Suprapubic skin (tissue), 4 donors: ENCODE measurements at regions not wholly inside any gene's neighbourhood (a gene's known extent, or its start where the extent isn't known, plus 50 kb on each side); places are given as distances from the start of the nearest gene placed in this dataset.

Experiments
- DNase-seq, 2 donors: peaks; one replicate each; pipeline ENCODE4 v3.0.0-alpha.2; 2019; ENCODE audit warnings: low spot score in 2 of 2
- H3K27ac ChIP-seq: fragments of 200-600 bp; sonication (generic); one replicate; pipeline ENCODE4 v1.5.1; 2019
- H3K27me3 ChIP-seq: fragments of 200-600 bp; sonication (generic); one replicate; pipeline ENCODE4 v1.5.1; 2019
- H3K36me3 ChIP-seq: fragments of 200-600 bp; sonication (generic); one replicate; pipeline ENCODE4 v1.5.1; 2019
- H3K4me1 ChIP-seq: fragments of 200-600 bp; sonication (generic); one replicate; pipeline ENCODE4 v1.5.1; 2019
- H3K4me3 ChIP-seq: fragments of 200-600 bp; sonication (generic); one replicate; pipeline ENCODE4 v1.5.1; 2019; ENCODE audit warnings: mild to moderate bottlenecking
- H3K9me3 ChIP-seq: fragments of 200-600 bp; sonication (generic); one replicate; pipeline ENCODE4 v1.5.1; 2019
- EP300 ChIP-seq: sonication (generic); formaldehyde crosslinking; IDR thresholded peaks from one replicate; pipeline ENCODE4 v1.6.1; 2017; ENCODE audit warnings: antibody characterized with exemption
- POLR2A ChIP-seq, 2 donors: fragments of 450-650 bp; IDR thresholded peaks; one replicate each; pipeline ENCODE4 v1.6.1; 2017; ENCODE audit warnings: antibody characterized with exemption in 2 of 2, mild to moderate bottlenecking in 2 of 2, moderate library complexity in 2 of 2
- POLR2AphosphoS5 ChIP-seq, 3 donors: sonication (generic); formaldehyde crosslinking; IDR thresholded peaks; one replicate each; pipeline ENCODE4 v1.6.1; 2017; ENCODE audit warnings: antibody characterized with exemption in 3 of 3
- WGBS: methylation state at CpG from one replicate; pipeline ENCODE4 v1.1.5; 2018; 5-methylcytosine and 5-hydroxymethylcytosine counted together
- TF ChIP-seq, protein P1 (sequence below), 2 donors: fragments of 200-600 bp in 1 of 2; fragments of 450-650 bp in 1 of 2; sonication (generic) in 1 of 2; IDR thresholded peaks; one replicate each; pipeline ENCODE4 v1.5.1; 2016 to 2019; ENCODE audit warnings: antibody characterized with exemption in 2 of 2, mild to moderate bottlenecking in 1 of 2, moderate library complexity in 1 of 2

DNA sequence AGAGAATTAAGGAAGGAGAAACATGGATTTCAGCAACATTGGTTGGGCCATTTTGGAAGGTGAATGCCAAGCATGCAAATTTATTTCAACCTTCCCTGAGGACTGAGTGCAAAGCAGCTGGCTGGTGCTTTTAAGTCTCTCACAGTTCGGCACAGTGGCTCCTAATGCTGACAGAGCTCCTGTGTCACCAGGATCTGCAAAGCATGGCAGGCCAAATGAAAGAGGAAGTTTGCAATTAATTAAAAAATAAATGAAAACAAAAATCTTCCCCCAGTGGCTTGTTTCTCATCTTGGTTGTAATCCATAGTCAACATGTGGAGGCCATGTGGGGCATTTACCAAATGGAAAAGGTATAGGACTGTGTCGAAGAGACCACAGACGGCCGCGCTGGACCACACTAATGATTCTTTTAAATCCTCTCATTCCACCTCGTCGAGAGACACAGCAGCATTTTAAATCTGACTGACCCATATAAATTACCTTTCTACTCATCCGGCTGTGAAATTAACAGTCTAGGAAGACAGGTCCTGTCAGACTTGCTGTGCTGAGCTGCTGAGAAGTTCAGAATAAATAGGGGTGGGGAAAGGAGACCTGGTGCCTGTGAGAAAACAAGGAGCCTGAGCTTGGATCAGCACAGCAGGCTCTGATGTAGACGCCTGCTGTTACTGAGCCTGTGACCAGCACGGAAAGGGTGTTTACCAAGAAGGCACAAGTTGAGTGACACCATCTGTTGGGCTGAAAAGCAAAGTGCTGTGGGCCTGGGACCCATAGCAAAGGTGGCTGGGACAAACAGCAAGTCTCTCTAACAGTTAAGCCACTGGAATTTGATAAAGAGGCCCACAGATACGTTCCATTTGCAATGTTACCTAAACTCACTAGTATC is 136.0 kb upstream of the COL1A2 start:
- 52% methylated on average over 11 of the region's 11 CpGs for WGBS
- no peak for DNase-seq
- H3K36me3 ChIP-seq: no peaks in the 10 kb centered on the region
- H3K27ac ChIP-seq: no peak overlapping the region
- H3K27me3 ChIP-seq: no peaks in the 10 kb centered on the region
- TF ChIP-seq EP300 (no peak), POLR2AphosphoS5 (IDR thresholded peaks at IDR 0.05) (no peak), POLR2A (IDR thresholded peaks at IDR 0.05) (no peak)
- TF ChIP-seq, protein P1, sequence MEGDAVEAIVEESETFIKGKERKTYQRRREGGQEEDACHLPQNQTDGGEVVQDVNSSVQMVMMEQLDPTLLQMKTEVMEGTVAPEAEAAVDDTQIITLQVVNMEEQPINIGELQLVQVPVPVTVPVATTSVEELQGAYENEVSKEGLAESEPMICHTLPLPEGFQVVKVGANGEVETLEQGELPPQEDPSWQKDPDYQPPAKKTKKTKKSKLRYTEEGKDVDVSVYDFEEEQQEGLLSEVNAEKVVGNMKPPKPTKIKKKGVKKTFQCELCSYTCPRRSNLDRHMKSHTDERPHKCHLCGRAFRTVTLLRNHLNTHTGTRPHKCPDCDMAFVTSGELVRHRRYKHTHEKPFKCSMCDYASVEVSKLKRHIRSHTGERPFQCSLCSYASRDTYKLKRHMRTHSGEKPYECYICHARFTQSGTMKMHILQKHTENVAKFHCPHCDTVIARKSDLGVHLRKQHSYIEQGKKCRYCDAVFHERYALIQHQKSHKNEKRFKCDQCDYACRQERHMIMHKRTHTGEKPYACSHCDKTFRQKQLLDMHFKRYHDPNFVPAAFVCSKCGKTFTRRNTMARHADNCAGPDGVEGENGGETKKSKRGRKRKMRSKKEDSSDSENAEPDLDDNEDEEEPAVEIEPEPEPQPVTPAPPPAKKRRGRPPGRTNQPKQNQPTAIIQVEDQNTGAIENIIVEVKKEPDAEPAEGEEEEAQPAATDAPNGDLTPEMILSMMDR (IDR thresholded peaks at IDR 0.05): no peak
- H3K4me3 ChIP-seq: no peak overlapping the region
- peaks cover 5% of the 10 kb centered on the region for H3K4me1 ChIP-seq
- H3K9me3 ChIP-seq: no peaks in the 10 kb centered on the region

DNA sequence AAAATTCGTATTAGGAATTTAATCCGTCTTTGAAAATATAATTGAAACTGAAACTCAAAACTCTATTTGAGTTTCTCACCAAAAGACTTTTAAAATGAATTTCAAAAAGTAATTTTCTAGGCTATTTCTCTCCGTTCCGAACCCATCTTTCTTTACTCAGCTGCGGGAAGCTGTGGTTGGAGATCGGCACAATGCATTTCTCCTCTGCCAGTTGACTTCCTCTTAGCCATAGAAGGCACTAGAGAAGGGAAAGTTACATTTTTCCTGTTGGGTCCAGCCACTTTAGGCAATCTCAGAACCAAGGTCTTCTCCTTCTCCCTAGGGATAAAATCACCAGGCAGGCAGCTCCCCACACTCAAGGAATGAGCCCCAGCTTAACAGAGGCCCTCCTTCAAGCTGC is 133.6 kb upstream of the COL1A2 start:
- no peak for DNase-seq
- Histone ChIP-seq H3K36me3 (no peaks in the 10 kb centered on the region), H3K4me1 (peaks cover 5% of the 10 kb centered on the region), H3K4me3 (no peak overlapping the region), H3K27ac (no peak overlapping the region), H3K27me3 (no peaks in the 10 kb centered on the region), H3K9me3 (no peaks in the 10 kb centered on the region)
- WGBS: 88% methylated on average over 6 of the region's 6 CpGs
- no peak for TF ChIP-seq POLR2A (IDR thresholded peaks at IDR 0.05)
- TF ChIP-seq, protein P1 (IDR thresholded peaks at IDR 0.05): no peak
- no peak for TF ChIP-seq EP300
- TF ChIP-seq POLR2AphosphoS5 (IDR thresholded peaks at IDR 0.05): no peak

DNA sequence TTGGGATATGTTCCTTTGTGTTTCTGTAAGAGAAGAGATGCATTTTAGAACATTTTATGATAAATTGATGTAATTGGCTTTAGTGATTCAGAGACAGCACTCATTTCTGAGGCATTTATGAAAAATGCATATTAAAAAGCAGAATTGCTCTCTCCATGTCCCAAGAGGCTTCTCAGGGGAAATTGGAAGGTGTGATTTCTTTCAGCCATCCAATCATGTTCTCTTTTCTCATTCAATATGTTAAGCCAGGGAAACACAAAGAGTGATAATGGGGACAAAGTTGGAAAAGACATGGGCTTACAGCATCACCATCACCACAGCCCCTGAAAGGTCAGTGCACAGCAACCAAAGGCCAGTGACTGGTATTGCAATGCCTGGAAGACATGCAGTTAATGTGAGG is 129.9 kb upstream of the COL1A2 start:
- DNase-seq: no peak
- H3K4me3 ChIP-seq: no peak overlapping the region
- H3K36me3 ChIP-seq: no peaks in the 10 kb centered on the region
- no peaks in the 10 kb centered on the region for H3K27me3 ChIP-seq
- no peak overlapping the region for H3K27ac ChIP-seq
- no peaks in the 10 kb centered on the region for H3K9me3 ChIP-seq
- no peaks in the 10 kb centered on the region for H3K4me1 ChIP-seq
- TF ChIP-seq POLR2A (IDR thresholded peaks at IDR 0.05) (no peak), POLR2AphosphoS5 (IDR thresholded peaks at IDR 0.05) (no peak), EP300 (no peak)
- TF ChIP-seq, protein P1 (IDR thresholded peaks at IDR 0.05): no peak

DNA sequence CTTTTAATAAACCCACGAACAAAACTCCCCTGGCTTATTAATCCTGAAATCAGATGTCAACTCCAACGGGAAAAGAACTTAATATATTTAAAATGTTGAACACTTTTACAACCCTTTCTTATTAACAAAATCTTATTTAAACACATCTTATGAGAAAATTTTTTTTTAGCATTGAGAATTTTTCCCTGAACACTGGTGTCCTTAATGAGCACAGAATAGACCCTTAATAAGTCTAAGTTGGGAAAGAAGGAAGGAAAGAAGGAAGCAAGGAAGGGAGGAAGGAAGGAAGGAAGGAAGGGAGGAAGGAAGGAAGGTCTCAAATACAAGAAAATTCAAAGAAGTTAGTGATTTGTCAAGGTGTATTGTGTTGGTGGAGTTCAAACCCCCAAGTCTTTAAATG is 129.2 kb upstream of the COL1A2 start:
- Histone ChIP-seq H3K9me3 (no peaks in the 10 kb centered on the region), H3K4me1 (no peaks in the 10 kb centered on the region), H3K36me3 (no peaks in the 10 kb centered on the region), H3K4me3 (no peak overlapping the region), H3K27ac (no peak overlapping the region), H3K27me3 (no peaks in the 10 kb centered on the region)
- no peak for DNase-seq
- WGBS: 66% methylated on average over 2 of the region's 2 CpGs
- TF ChIP-seq POLR2A (IDR thresholded peaks at IDR 0.05): no peak
- TF ChIP-seq EP300: no peak
- TF ChIP-seq POLR2AphosphoS5 (IDR thresholded peaks at IDR 0.05): no peak
- TF ChIP-seq, protein P1 (IDR thresholded peaks at IDR 0.05): no peak

DNA sequence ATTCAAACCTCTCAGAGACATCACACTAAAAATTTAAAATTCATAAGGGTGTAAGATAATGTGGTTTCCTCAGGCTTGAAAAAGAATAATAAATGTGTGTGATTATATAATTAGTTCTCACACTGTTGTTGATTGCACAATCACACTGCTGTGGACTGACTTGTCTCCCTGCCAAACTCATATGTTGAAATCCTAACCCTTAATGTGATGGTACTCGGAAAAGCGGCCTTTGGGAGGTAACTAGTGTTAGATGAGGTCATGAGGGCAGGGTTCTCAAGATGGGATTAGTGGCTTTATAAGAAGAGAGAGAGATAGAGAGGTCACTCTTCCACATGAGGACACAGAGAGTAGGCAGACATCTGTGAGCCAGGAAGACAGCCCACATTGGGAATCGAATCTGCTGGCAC is 128.5 kb upstream of the COL1A2 start:
- H3K9me3 ChIP-seq: no peaks in the 10 kb centered on the region
- no peak overlapping the region for H3K4me3 ChIP-seq
- H3K27me3 ChIP-seq: no peaks in the 10 kb centered on the region
- TF ChIP-seq POLR2A (IDR thresholded peaks at IDR 0.05) (no peak), POLR2AphosphoS5 (IDR thresholded peaks at IDR 0.05) (peak in 2 of 3 donors; percentile 42 to 81)
- 24% methylated on average over 3 of the region's 3 CpGs for WGBS
- no peaks in the 10 kb centered on the region for H3K36me3 ChIP-seq
- DNase-seq: no peak
- no peaks in the 10 kb centered on the region for H3K4me1 ChIP-seq
- peak overlapping the region; percentile 11 for H3K27ac ChIP-seq
